Spinal cord (tissue), 9 donors: ENCODE measurements at regions not wholly inside any gene's neighbourhood (a gene's known extent, or its start where the extent isn't known, plus 50 kb on each side); places are given as distances from the start of the nearest gene placed in this dataset.

Source experiments
- DNase-seq, 6 donors: peaks; one replicate each; pipeline versions ENCODE4 v3.0.0 to v3.0.0-alpha.2; 2013 to 2015; ENCODE audit warnings: low spot score in 6 of 6, low read depth in 4 of 6
- H3K27ac ChIP-seq: one replicate; pipeline ENCODE4 v1.5.1; 2013; ENCODE audit warnings: low read depth, low read length, control low read depth
- H3K27me3 ChIP-seq: one replicate; pipeline ENCODE4 v1.6.1; 2013; ENCODE audit warnings: low read length; ENCODE audit not compliant: control insufficient read depth, insufficient read depth
- H3K36me3 ChIP-seq: one replicate; pipeline ENCODE4 v1.6.1; 2013; ENCODE audit warnings: low read length; ENCODE audit not compliant: control insufficient read depth, insufficient read depth
- H3K4me1 ChIP-seq: one replicate; pipeline ENCODE4 v1.6.1; 2013; ENCODE audit warnings: low read length; ENCODE audit not compliant: control insufficient read depth, insufficient read depth
- H3K4me3 ChIP-seq: one replicate; pipeline ENCODE4 v1.5.1; 2013; ENCODE audit warnings: low read depth, low read length, control low read depth
- H3K9me3 ChIP-seq: one replicate; pipeline ENCODE4 v1.6.1; 2013; ENCODE audit warnings: low read length; ENCODE audit not compliant: control insufficient read depth, insufficient read depth
- WGBS: methylation state at CpG from one replicate; pipeline ENCODE4 v1.1.5; 2013; ENCODE audit warnings: missing lambda C conversion rate; ENCODE audit not compliant: insufficient coverage; 5-methylcytosine and 5-hydroxymethylcytosine counted together
- donor health status: healthy.

- WGBS: 78% methylated on average over 2 of the region's 3 CpGs
- Histone ChIP-seq H3K36me3 (no peaks in the 10 kb centered on the region), H3K4me3 (no peak overlapping the region), H3K27me3 (no peaks in the 10 kb centered on the region), H3K9me3 (no peaks in the 10 kb centered on the region), H3K27ac (no peak overlapping the region), H3K4me1 (no peaks in the 10 kb centered on the region)
- no peak for DNase-seq
These were observed 55.0 kb downstream of the SOX4 start for GRCh38 chr6:21648475-21649050.

GRCh38 chr6:21653323-21653722 lies 59.8 kb downstream of the SOX4 start:
- WGBS: 81% methylated on average over 3 of the region's 4 CpGs
- DNase-seq: no peak
- Histone ChIP-seq H3K27ac (no peak overlapping the region), H3K4me1 (no peaks in the 10 kb centered on the region), H3K36me3 (no peaks in the 10 kb centered on the region), H3K4me3 (no peak overlapping the region), H3K27me3 (no peaks in the 10 kb centered on the region), H3K9me3 (no peaks in the 10 kb centered on the region)

- 20% methylated on average over 3 of the region's 7 CpGs for WGBS
- H3K4me3 ChIP-seq: no peak overlapping the region
- H3K9me3 ChIP-seq: no peaks in the 10 kb centered on the region
- peak in 2 of 6 donors; percentile 20 to 48 for DNase-seq
- H3K27me3 ChIP-seq: no peaks in the 10 kb centered on the region
- H3K36me3 ChIP-seq: no peaks in the 10 kb centered on the region
- H3K4me1 ChIP-seq: no peaks in the 10 kb centered on the region
- no peak overlapping the region for H3K27ac ChIP-seq
These were observed 60.4 kb downstream of the SOX4 start for GRCh38 chr6:21653905-21654304.

- H3K9me3 ChIP-seq: no peaks in the 10 kb centered on the region
- H3K36me3 ChIP-seq: no peaks in the 10 kb centered on the region
- no peak for DNase-seq
- H3K27ac ChIP-seq: no peak overlapping the region
- WGBS: 92% methylated on average over 1 of the region's 2 CpGs
- no peak overlapping the region for H3K4me3 ChIP-seq
- H3K27me3 ChIP-seq: no peaks in the 10 kb centered on the region
- H3K4me1 ChIP-seq: no peaks in the 10 kb centered on the region
These were observed 60.8 kb downstream of the SOX4 start for GRCh38 chr6:21654361-21654760.

GRCh38 chr6:21663966-21664313 lies 70.4 kb downstream of the SOX4 start:
- peak overlapping the region; percentile 40 for H3K27ac ChIP-seq
- H3K4me1 ChIP-seq: peaks cover 32% of the 10 kb centered on the region
- 12% methylated on average over 8 of the region's 10 CpGs for WGBS
- peak overlapping the region; percentile 68 for H3K4me3 ChIP-seq
- H3K27me3 ChIP-seq: peaks cover 50% of the 10 kb centered on the region
- H3K36me3 ChIP-seq: no peaks in the 10 kb centered on the region
- H3K9me3 ChIP-seq: no peaks in the 10 kb centered on the region
- peak in 1 of 6 donors; percentile 68 for DNase-seq

GRCh38 chr6:21664314-21665109 lies 71.0 kb downstream of the SOX4 start:
- peak overlapping the region; percentile 40 for H3K27ac ChIP-seq
- under 1% methylated on average over 66 of the region's 73 CpGs for WGBS
- peak in 2 of 6 donors; percentile 71 to 79 for DNase-seq
- peak overlapping the region; percentile 68 for H3K4me3 ChIP-seq
- peaks cover 32% of the 10 kb centered on the region for H3K4me1 ChIP-seq
- no peaks in the 10 kb centered on the region for H3K36me3 ChIP-seq
- no peaks in the 10 kb centered on the region for H3K9me3 ChIP-seq
- H3K27me3 ChIP-seq: peaks cover 50% of the 10 kb centered on the region

GRCh38 chr6:21665110-21665391 lies 71.5 kb downstream of the SOX4 start:
- Histone ChIP-seq H3K4me1 (peaks cover 32% of the 10 kb centered on the region), H3K4me3 (peak overlapping the region; percentile 68)
- 6% methylated on average over 4 of the region's 9 CpGs for WGBS

GRCh38 chr6:21665392-21666200 lies 72.0 kb downstream of the SOX4 start:
- H3K27me3 ChIP-seq: peaks cover 50% of the 10 kb centered on the region
- H3K9me3 ChIP-seq: no peaks in the 10 kb centered on the region
- H3K4me3 ChIP-seq: peak overlapping the region; percentile 68
- WGBS: 2% methylated on average over 34 of the region's 37 CpGs
- H3K4me1 ChIP-seq: peaks cover 32% of the 10 kb centered on the region
- no peaks in the 10 kb centered on the region for H3K36me3 ChIP-seq
- DNase-seq: peak in 1 of 6 donors; percentile 32
- H3K27ac ChIP-seq: peak overlapping the region; percentile 67

More at GRCh38 chr6:21665110-21665391, 71.5 kb downstream of the SOX4 start:
- DNase-seq: peak in 1 of 6 donors; percentile 34
- Histone ChIP-seq H3K9me3 (no peaks in the 10 kb centered on the region), H3K27ac (peak overlapping the region; percentile 40), H3K27me3 (peaks cover 50% of the 10 kb centered on the region), H3K36me3 (no peaks in the 10 kb centered on the region)

GRCh38 chr6:21666201-21666691 lies 72.7 kb downstream of the SOX4 start:
- 0% methylated on average over 7 of the region's 33 CpGs for WGBS
- H3K9me3 ChIP-seq: no peaks in the 10 kb centered on the region
- H3K27ac ChIP-seq: peak overlapping the region; percentile 67
- DNase-seq: peak in 2 of 6 donors; percentile 63 to 76
- peaks cover 32% of the 10 kb centered on the region for H3K4me1 ChIP-seq
- no peaks in the 10 kb centered on the region for H3K36me3 ChIP-seq
- H3K27me3 ChIP-seq: peaks cover 50% of the 10 kb centered on the region
- H3K4me3 ChIP-seq: peak overlapping the region; percentile 68
